LNCaP clone FGC (cell line): ENCODE measurements at regions not wholly inside any gene's neighbourhood (a gene's known extent, or its start where the extent isn't known, plus 50 kb on each side); places are given as distances from the start of the nearest gene placed in this dataset.
"Not testable (repeated sequence)": the region's sequence is repeated elsewhere in the genome, so short reads cannot be mapped to it uniquely, and the experiment has no call there.

Experiments used
- DNase-seq: peaks from one replicate; pipeline ENCODE4 v3.0.0-alpha.2; 2011; ENCODE audit warnings: low read depth
- H3K4me3 ChIP-seq: 2 replicates; pipeline ENCODE4 v1.5.1; 2011; ENCODE audit warnings: mild to moderate bottlenecking, low read depth, low read length, control low read depth
- TF ChIP-seq, protein P1 (sequence below): IDR thresholded peaks from 2 replicates; pipeline ENCODE4 v1.5.1; 2012; ENCODE audit warnings: mild to moderate bottlenecking; ENCODE audit not compliant: control insufficient read depth, insufficient read depth; ENCODE audit errors: extremely low read depth

DNA sequence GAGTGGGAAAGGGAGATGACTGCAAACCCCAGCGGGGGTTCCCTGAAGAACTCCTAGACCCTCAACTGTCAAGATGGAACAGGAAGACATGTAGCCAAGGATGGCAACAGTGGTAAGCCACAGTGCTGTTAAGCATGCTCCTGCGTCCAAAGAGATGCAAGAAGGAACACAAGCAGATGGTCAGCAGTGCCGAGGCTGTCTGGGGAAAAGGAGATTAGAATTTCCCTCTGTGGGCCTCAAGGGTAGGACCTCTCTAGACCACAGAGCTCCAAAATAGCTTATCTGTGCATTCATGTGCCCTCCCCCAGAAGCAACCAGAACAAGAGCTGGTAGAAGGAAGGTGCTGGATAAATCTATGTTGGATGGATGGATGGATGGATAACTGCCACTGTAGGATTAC lies 82.0 kb upstream of the CPEB2 start:
- TF ChIP-seq, protein P1, sequence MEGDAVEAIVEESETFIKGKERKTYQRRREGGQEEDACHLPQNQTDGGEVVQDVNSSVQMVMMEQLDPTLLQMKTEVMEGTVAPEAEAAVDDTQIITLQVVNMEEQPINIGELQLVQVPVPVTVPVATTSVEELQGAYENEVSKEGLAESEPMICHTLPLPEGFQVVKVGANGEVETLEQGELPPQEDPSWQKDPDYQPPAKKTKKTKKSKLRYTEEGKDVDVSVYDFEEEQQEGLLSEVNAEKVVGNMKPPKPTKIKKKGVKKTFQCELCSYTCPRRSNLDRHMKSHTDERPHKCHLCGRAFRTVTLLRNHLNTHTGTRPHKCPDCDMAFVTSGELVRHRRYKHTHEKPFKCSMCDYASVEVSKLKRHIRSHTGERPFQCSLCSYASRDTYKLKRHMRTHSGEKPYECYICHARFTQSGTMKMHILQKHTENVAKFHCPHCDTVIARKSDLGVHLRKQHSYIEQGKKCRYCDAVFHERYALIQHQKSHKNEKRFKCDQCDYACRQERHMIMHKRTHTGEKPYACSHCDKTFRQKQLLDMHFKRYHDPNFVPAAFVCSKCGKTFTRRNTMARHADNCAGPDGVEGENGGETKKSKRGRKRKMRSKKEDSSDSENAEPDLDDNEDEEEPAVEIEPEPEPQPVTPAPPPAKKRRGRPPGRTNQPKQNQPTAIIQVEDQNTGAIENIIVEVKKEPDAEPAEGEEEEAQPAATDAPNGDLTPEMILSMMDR = no peak
- H3K4me3 ChIP-seq = no peak overlapping the region
- DNase-seq = no peak

DNA sequence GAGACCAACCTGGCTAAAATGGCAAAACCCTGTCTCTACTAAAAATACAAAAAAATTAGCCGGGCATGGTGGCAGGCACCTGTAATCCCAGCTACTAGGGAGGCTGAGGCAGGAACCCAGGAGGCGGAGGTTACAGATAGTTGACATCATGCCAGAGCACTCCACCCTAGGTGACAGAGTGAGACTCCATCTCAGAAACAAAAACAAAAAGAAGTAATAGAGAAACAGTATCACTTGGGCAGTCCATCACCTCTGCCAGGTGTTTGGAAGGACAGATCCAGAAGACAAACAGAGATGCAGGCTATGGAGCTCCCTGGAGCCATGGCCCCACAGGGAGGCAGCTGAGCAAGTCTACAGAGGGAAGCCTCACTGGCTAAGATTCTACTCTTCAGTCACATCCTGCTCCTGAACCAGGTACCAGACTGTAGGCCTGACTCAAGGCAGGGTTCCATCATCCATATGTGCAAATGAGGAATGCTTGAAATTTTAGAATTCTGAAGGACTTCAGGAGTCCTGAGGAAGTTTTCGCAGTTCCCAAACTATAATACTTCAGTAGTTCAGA lies 81.4 kb upstream of the CPEB2 start:
- DNase-seq = no peak
- no peak overlapping the region for H3K4me3 ChIP-seq
- TF ChIP-seq, protein P1 = no peak

DNA sequence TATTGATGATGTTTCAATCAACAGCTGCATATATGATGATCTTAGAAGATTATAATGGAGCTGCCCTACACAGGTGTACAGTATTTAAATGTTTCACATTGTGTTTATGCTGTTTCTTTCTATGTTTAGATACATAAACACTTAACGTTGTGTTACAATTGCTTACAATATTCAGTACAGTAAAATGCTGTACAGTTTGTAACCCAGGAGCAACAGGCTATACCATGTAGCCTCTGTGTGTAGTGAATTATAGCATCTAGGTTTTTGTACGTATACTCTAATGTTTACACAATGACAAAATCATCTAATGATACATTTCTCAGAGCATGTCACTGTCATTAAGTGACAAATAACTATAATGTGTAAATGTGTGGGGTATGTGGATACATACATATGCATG lies 80.5 kb upstream of the CPEB2 start:
- H3K4me3 ChIP-seq, DNase-seq: not testable (repeated sequence)

DNA sequence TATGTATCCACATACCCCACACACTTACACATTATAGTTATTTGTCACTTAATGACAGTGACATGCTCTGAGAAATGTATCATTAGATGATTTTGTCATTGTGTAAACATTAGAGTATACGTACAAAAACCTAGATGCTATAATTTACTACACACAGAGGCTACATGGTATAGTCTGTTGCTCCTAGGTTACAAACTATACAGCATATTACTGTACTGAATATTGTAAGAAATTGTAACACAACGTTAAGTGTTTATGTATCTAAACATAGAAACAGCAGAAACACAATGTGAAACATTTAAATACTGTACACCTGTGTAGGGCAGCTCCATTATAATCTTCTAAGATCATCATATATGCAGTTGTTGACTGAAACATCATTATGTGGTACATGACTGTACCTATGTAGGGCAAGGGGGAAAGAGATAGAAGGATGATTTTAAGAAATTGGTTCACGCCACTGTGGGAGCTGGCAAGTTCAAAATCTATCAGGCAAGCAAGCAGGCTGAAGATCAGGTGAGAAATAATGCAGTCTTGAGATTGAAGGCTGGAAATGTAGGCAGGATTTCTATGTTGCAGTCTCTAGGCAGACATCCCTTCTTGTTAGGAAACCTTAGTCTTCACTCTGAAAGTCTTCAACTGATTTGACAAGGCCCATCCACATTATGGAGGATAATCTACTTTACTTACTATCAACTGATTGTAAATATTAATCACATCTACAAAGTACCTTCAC lies 78.0 kb upstream of the CPEB2 start:
- TF ChIP-seq, protein P1 = no peak
- no peak for DNase-seq
- no peak overlapping the region for H3K4me3 ChIP-seq

DNA sequence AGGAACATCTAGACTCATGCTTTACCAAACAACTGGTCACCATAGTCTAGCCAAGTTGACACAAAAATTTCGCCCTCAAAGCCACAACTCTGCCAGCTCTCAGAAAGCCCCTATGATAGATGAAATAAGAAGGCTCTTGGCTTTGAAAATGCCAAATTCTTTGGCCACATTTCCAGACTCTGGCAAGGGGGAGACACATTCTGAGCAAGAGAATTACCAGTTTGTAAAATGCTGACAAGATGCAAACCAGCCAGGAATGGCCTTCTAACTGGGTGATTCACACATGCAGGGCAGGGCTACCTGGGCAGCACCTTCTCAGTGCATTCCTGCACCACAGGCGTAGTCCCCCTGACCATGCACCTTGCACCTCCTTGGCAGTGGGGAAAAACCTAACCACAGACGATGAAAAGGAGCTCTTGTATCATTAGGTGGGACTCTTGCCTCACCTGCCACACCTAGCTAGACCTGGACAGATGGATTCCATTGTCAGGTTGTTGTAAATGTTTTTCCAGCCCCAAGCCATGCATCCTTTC lies 77.4 kb upstream of the CPEB2 start:
- TF ChIP-seq, protein P1 = no peak
- no peak overlapping the region for H3K4me3 ChIP-seq
- no peak for DNase-seq

DNA sequence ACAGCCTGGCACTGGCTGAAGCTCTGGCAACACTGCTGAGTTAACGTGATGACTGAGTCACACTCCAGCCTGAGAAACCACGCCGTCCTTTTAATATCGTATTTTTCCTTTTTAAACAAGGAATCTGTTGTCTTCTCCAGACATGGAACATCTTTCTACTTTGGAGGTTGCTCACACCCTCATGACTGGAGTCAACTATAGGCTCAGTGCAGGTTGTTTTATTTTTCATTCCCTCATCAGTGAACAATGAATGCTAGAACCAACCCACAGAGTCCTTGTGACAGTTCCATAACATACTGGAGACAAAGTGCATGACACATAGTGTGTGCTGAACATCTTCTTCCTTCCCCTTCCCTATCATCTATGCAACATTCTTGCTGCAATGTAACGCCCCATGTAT lies 76.8 kb upstream of the CPEB2 start:
- DNase-seq = no peak
- H3K4me3 ChIP-seq = no peak overlapping the region
- TF ChIP-seq, protein P1 = no peak

DNA sequence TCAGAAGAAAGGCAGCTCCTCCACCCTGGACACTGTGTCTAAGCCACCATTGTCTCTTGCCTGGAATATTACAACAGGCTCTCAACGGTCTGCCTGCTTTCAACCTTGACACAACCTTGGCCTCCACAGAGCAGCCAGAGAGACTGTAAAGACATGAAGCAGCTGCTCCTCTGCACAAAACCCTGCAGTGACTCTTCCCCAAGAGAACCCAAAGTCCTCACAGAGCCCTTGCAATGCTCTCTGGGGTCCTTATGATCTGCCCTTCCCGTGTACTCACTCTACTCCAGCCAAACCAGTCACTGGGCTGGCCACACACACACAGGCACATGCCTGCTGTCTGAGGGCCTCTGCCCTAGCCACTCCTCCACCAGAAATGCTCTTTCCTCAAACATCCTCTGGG lies 75.9 kb upstream of the CPEB2 start:
- TF ChIP-seq, protein P1 = no peak
- no peak for DNase-seq

More for the DNA sequence above, 75.9 kb upstream of the CPEB2 start:
- no peak overlapping the region for H3K4me3 ChIP-seq
